ENCODE measurements at regions not wholly inside any gene's neighbourhood (a gene's known extent, or its start where the extent isn't known, plus 50 kb on each side); places are given as distances from the start of the nearest gene placed in this dataset.

DNA sequence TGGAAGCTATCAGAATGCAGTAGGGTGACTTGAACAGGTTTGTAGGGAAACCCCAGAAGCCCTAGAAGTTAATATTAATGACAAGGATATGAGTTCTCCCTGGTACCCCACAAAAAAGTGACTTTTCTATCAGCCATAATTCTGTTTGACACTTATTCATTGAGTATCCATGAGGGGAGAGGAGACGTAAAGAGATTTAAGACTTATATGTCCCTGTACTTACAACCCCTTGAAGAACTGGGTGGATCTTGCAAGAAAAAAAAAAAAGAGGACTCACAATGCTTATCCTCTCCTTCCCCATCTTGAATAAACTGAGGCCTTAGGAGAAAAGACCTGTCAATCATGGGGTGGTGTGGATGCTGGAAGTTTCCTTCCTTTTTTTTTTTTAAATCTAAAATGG lies 203.5 kb downstream of the CBLN1 start:
- DNase-seq (ENCODE audit: low read depth), result no peak
- TF ChIP-seq, protein P1, sequence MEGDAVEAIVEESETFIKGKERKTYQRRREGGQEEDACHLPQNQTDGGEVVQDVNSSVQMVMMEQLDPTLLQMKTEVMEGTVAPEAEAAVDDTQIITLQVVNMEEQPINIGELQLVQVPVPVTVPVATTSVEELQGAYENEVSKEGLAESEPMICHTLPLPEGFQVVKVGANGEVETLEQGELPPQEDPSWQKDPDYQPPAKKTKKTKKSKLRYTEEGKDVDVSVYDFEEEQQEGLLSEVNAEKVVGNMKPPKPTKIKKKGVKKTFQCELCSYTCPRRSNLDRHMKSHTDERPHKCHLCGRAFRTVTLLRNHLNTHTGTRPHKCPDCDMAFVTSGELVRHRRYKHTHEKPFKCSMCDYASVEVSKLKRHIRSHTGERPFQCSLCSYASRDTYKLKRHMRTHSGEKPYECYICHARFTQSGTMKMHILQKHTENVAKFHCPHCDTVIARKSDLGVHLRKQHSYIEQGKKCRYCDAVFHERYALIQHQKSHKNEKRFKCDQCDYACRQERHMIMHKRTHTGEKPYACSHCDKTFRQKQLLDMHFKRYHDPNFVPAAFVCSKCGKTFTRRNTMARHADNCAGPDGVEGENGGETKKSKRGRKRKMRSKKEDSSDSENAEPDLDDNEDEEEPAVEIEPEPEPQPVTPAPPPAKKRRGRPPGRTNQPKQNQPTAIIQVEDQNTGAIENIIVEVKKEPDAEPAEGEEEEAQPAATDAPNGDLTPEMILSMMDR (IDR thresholded peaks at IDR 0.05; ENCODE audit: low read length, missing control alignments), result no peak
- no peak overlapping the region for H3K4me3 ChIP-seq (replicated peaks; ENCODE audit: low read depth, low read length)

DNA sequence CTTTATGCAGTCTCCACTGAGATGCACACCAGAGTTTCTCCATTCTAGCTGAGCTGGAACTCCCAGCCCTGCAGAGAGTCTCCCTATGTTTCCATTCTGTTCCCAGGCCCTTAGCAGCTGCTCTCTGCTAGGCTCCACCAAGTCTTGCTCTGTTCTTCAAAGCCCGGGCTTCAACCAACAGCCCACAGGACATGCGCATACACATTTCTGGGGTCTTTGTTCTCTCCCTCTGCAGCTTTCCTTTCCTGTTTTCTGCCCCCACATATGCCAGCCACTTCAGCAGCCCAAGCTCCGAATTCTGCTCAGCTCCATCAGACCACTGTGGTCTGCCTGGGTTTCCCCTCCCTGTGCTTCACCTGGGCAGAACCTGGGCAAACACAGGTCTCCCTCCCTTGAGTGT lies 205.9 kb downstream of the CBLN1 start:
- DNase-seq (ENCODE audit: low read depth), result no peak
- TF ChIP-seq, protein P1 (IDR thresholded peaks at IDR 0.05; ENCODE audit: low read length, missing control alignments), result no peak
- H3K4me3 ChIP-seq (replicated peaks; ENCODE audit: low read depth, low read length), result no peak overlapping the region

DNA sequence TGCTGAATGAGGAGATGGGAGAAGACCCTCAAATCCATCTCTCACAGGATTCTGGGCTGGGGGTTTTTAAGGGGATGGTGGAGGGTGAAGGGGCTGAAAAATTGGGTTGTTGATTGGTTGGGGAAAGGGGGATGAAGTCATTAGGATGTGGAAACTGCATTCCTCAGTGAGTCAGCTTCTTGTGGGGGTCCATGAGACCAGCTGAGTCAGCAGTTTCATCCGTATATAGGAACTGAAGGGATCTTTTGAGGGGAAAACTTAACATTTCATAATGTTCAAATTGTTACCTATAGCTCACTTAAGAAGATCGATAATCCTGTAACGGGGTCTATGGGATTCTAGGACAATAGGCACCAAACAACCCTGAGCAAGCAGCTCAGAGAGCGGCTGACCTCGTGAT lies 213.4 kb downstream of the CBLN1 start:
- DNase-seq (ENCODE audit: low read depth), result no peak
- TF ChIP-seq, protein P1 (IDR thresholded peaks at IDR 0.05; ENCODE audit: low read length, missing control alignments), result no peak
- no peak overlapping the region for H3K4me3 ChIP-seq (replicated peaks; ENCODE audit: low read depth, low read length)

DNA sequence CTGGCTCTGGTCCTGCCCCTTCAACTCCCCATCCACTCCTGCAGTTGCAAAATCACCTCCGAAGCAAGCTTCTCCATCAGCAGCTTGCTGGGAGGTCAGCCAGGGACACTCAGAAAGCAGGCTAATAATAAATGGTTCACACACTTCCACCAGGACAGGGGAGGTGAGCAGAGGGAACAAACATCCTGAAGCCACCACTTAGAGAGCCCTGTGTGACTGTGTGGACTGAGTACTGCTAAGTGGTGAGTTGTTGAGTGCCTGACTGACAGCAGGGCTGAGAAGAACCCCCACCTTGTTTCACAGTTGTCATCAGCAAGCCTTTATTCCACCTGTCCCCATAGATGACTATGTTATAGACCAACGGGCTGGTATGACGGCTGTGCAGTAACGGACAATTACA lies 213.9 kb downstream of the CBLN1 start:
- TF ChIP-seq, protein P1 (IDR thresholded peaks at IDR 0.05; ENCODE audit: low read length, missing control alignments), result no peak
- no peak for DNase-seq (ENCODE audit: low read depth)
- no peak overlapping the region for H3K4me3 ChIP-seq (replicated peaks; ENCODE audit: low read depth, low read length)

DNA sequence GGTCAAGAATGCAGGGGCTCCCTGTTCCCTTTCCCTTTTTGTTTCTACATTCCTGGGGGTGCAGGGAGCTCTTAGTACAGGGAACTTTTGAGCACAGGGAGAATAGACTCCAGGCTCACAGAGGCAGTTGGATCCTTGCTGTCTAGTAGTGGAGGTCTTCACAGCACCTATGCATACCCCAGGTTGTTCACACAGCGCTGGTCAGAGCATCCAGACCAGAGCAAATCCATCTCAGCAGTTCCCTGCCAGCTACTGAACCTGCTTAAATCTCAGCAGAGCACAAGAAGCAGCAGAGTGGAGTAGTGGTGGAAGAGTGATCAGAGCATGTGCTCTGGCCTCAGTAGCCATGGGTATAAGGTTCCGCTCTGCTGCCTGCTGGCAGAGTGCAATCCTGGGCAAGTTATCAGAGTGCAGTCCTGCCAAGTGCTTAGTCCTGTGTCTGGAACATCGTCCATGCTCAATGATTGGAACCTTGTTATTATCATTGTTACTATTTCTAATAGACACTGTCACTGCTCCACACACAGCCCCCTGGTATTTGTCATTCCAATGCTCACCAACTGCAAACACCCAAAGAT lies 220.4 kb downstream of the CBLN1 start:
- TF ChIP-seq, protein P1 (IDR thresholded peaks at IDR 0.05; ENCODE audit: low read length, missing control alignments), result no peak
- H3K4me3 ChIP-seq (replicated peaks; ENCODE audit: low read depth, low read length), result no peak overlapping the region
- no peak for DNase-seq (ENCODE audit: low read depth)

DNA sequence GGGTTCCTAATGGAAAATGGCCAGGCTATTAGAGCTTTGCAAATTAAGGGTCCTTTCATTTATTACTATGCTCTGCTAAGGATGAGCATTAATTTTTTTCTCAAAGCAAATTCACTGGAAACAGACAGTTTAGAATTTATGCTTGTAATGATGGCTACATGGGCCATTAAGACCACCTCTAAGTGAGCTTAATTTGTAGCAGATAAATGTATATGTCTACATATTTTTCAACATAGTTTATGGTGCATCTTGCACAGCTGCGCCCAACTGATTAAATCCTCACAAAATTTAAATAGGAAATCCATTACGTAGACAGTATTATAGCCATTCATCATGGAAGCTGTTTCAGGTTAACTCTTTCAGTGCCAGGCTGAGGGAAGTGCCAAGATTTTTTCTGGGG lies 220.9 kb downstream of the CBLN1 start:
- DNase-seq (ENCODE audit: low read depth), result no peak
- H3K4me3 ChIP-seq (replicated peaks; ENCODE audit: low read depth, low read length), result no peak overlapping the region
- TF ChIP-seq, protein P1 (IDR thresholded peaks at IDR 0.05; ENCODE audit: low read length, missing control alignments), result no peak

DNA sequence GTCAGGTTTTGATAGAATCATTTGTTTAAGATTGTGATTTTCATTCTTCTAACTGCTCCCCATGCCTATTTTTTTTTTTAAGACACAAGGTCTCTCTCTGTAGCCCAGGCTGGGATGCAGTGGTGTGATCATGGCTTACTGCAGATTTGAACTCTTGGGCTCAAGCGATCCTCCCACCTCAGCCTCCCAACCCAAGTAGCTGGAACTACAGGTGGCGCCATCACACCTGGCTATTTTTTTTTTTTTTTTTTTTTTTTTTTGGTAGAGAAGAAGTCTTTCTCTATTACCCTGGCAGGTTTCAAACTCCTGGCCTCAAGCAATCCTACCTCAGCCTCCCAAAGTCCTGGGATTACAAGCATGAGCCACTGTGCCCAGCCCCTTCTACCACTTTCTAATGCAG lies 223.3 kb downstream of the CBLN1 start:
- H3K4me3 ChIP-seq (replicated peaks; ENCODE audit: low read depth, low read length), result no peak overlapping the region
- TF ChIP-seq, protein P1 (IDR thresholded peaks at IDR 0.05; ENCODE audit: low read length, missing control alignments), result no peak
- no peak for DNase-seq (ENCODE audit: low read depth)
